H9 (cell line): ENCODE measurements at regions not wholly inside any gene's neighbourhood (a gene's known extent, or its start where the extent isn't known, plus 50 kb on each side); places are given as distances from the start of the nearest gene placed in this dataset.

Experiments used
- DNase-seq: peaks from one replicate; pipeline ENCODE4 v3.0.0-alpha.2; 2017
- H2AFZ ChIP-seq: one replicate; pipeline ENCODE4 v1.6.1; 2013; ENCODE audit warnings: mild to moderate bottlenecking, low read length, control low read depth, moderate library complexity
- H2AK5ac ChIP-seq: 2 replicates; pipeline ENCODE4 v1.6.1; 2013; ENCODE audit warnings: low read length, control low read depth, mixed read lengths; ENCODE audit not compliant: insufficient read length
- H2BK120ac ChIP-seq: one replicate; pipeline ENCODE4 v1.6.1; 2013; ENCODE audit warnings: low read depth, mild to moderate bottlenecking, low read length, control low read depth, inconsistent platforms; ENCODE audit not compliant: poor library complexity, severe bottlenecking
- H2BK12ac ChIP-seq: 2 replicates; pipeline ENCODE4 v1.6.1; 2013; ENCODE audit warnings: low read length, control low read depth, mixed read lengths, low read depth; ENCODE audit not compliant: insufficient read length
- H2BK15ac ChIP-seq: 2 replicates; pipeline ENCODE4 v1.6.1; 2013; ENCODE audit warnings: low read depth, low read length, control low read depth
- H2BK20ac ChIP-seq: one replicate; pipeline ENCODE4 v1.6.1; 2013; ENCODE audit warnings: low read depth, mild to moderate bottlenecking, low read length, control low read depth, inconsistent platforms; ENCODE audit not compliant: poor library complexity, severe bottlenecking
- H2BK5ac ChIP-seq: 2 replicates; pipeline ENCODE4 v1.6.1; 2013; ENCODE audit warnings: low read length, control low read depth, mixed read lengths; ENCODE audit not compliant: insufficient read length
- H3K14ac ChIP-seq: 2 replicates; pipeline ENCODE4 v1.6.1; 2013; ENCODE audit warnings: low read length, control low read depth; ENCODE audit not compliant: insufficient read depth
- H3K18ac ChIP-seq: 2 replicates; pipeline ENCODE4 v1.6.1; 2013; ENCODE audit warnings: low read depth, mild to moderate bottlenecking, mixed read lengths, low read length, control low read depth; ENCODE audit not compliant: insufficient read length
- H3K23ac ChIP-seq: 2 replicates; pipeline ENCODE4 v1.6.1; 2013; ENCODE audit warnings: low read length, control low read depth, mixed read lengths, low read depth; ENCODE audit not compliant: insufficient read length
- H3K23me2 ChIP-seq: 2 replicates; pipeline ENCODE4 v1.6.1; 2013; ENCODE audit warnings: low read depth, mild to moderate bottlenecking, mixed read lengths, low read length, control low read depth; ENCODE audit not compliant: insufficient read length, poor library complexity, severe bottlenecking
- H3K27ac ChIP-seq: 2 replicates; pipeline ENCODE4 v1.5.1; 2013; ENCODE audit warnings: low read length, control low read depth, mixed read lengths, low read depth; ENCODE audit not compliant: insufficient read length
- H3K27me3 ChIP-seq: 2 replicates; pipeline ENCODE4 v1.6.1; 2013; ENCODE audit warnings: low read length, control low read depth, inconsistent platforms; ENCODE audit not compliant: insufficient read depth
- H3K4ac ChIP-seq: 2 replicates; pipeline ENCODE4 v1.6.1; 2013; ENCODE audit warnings: low read depth, mild to moderate bottlenecking, control low read depth, inconsistent platforms, low read length, moderate library complexity
- H3K4me1 ChIP-seq: 2 replicates; pipeline ENCODE4 v1.6.1; 2013; ENCODE audit warnings: low read length, control low read depth, inconsistent platforms; ENCODE audit not compliant: insufficient read depth
- H3K4me2 ChIP-seq: 2 replicates; pipeline ENCODE4 v1.6.1; 2013; ENCODE audit warnings: low read length, control low read depth, mixed read lengths; ENCODE audit not compliant: insufficient read length, insufficient read depth
- H3K56ac ChIP-seq: 2 replicates; pipeline ENCODE4 v1.6.1; 2013; ENCODE audit warnings: low read depth, mild to moderate bottlenecking, mixed read lengths, low read length, control low read depth; ENCODE audit not compliant: insufficient read length
- H3K79me1 ChIP-seq: 2 replicates; pipeline ENCODE4 v1.6.1; 2013; ENCODE audit warnings: low read depth, mild to moderate bottlenecking, moderate library complexity, low read length, control low read depth, inconsistent platforms; ENCODE audit not compliant: insufficient read depth, poor library complexity, severe bottlenecking
- H3K79me2 ChIP-seq: 2 replicates; pipeline ENCODE4 v1.6.1; 2013; ENCODE audit warnings: low read length, control low read depth, inconsistent platforms; ENCODE audit not compliant: insufficient read depth
- H3K9ac ChIP-seq: 2 replicates; pipeline ENCODE4 v1.6.1; 2013; ENCODE audit warnings: low read length, control low read depth, mixed read lengths; ENCODE audit not compliant: insufficient read length; ENCODE audit errors: extremely low read depth
- H3K9me3 ChIP-seq: one replicate; pipeline ENCODE4 v1.6.1; 2013; ENCODE audit warnings: low read depth, low read length, inconsistent platforms; ENCODE audit not compliant: control insufficient read depth
- H3T11ph ChIP-seq: one replicate; pipeline ENCODE4 v1.6.1; 2013; ENCODE audit warnings: mild to moderate bottlenecking, low read length, control low read depth, inconsistent platforms
- H4K20me1 ChIP-seq: one replicate; pipeline ENCODE4 v1.6.1; 2013; ENCODE audit not compliant: control insufficient read depth, insufficient read length, insufficient read depth
- H4K5ac ChIP-seq: 2 replicates; pipeline ENCODE4 v1.6.1; 2013; ENCODE audit warnings: low read depth, mild to moderate bottlenecking, mixed read lengths, low read length, control low read depth; ENCODE audit not compliant: insufficient read length
- H4K8ac ChIP-seq: replicated peaks from 2 replicates; pipeline ENCODE4 v1.6.1; 2013; ENCODE audit warnings: low read length, control low read depth, mixed read lengths, low read depth; ENCODE audit not compliant: insufficient read length
- H4K91ac ChIP-seq: 2 replicates; pipeline ENCODE4 v1.6.1; 2013; ENCODE audit warnings: low read depth, mild to moderate bottlenecking, moderate library complexity, mixed read lengths, low read length, control low read depth; ENCODE audit not compliant: insufficient read length
- H3K27ac Mint-ChIP-seq, 3 experiments: 2 replicates in 2 of 3; 3 replicates in 1 of 3; pipeline ENCODE4 v1.8.0; 2020 to 2021; ENCODE audit warnings: mixed read lengths in 3 of 3, mild to moderate bottlenecking in 1 of 3, moderate library complexity in 1 of 3
- H3K27me3 Mint-ChIP-seq: 2 replicates; pipeline ENCODE4 v1.8.0; 2021; ENCODE audit warnings: low read depth, mild to moderate bottlenecking, moderate library complexity, mixed read lengths
- H3K36me3 Mint-ChIP-seq, 3 experiments: 2 replicates in 2 of 3; 3 replicates in 1 of 3; pipeline ENCODE4 v1.8.0; 2020 to 2021; ENCODE audit warnings: low read depth in 3 of 3, mixed read lengths in 3 of 3; ENCODE audit not compliant: insufficient read depth in 1 of 3
- H3K4me1 Mint-ChIP-seq, 2 experiments: 2 replicates each; pipeline ENCODE4 v1.8.0; 2020; ENCODE audit warnings: mixed read lengths in 2 of 2
- H3K4me3 Mint-ChIP-seq, 2 experiments: 2 replicates in 1 of 2; 3 replicates in 1 of 2; pipeline ENCODE4 v1.8.0; 2020 to 2021; ENCODE audit warnings: mild to moderate bottlenecking in 2 of 2, mixed read lengths in 2 of 2, moderate library complexity in 1 of 2
- H3K9me3 Mint-ChIP-seq, 2 experiments: 2 replicates in 1 of 2; 3 replicates in 1 of 2; pipeline ENCODE4 v1.8.0; 2020; ENCODE audit warnings: mild to moderate bottlenecking in 2 of 2, mixed read lengths in 2 of 2, moderate library complexity in 1 of 2
- CTCF ChIP-seq: fragments of 200-600 bp; sonication (generic); conservative IDR thresholded peaks from 3 replicates; pipeline ENCODE4 v1.8.0; 2021; ENCODE audit warnings: antibody characterized with exemption, mild to moderate bottlenecking
- WGBS: extraction: QIAGEN DNeasy Blood & Tissue Kit; methylation state at CpG from one replicate; pipeline ENCODE4 v1.1.7; 2013; ENCODE audit warnings: missing lambda C conversion rate, low lambda C conversion rate, mixed read lengths; ENCODE audit not compliant: insufficient read length; ENCODE audit errors: extremely low coverage; 5-methylcytosine and 5-hydroxymethylcytosine counted together

DNA sequence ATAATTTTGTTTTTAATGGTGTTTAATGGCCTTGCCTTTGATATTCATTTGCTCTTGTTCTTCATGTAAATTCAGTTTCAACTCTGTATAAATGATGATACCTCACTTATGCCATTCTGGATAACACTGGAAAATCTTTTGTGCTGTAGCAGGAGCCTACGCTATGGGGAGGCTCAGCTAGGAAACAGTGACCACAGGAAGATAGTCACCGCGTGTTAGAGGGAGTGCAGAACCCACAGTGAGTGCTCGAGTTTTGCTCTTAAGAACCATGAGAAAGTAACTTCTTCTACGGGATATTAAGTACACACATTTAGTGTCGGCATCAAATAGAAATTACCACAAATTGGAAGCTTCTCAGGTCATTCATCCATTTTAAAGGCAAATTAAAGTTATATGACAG is 143.9 kb downstream of the IRX2 start:
- Histone ChIP-seq H3K18ac (no peak overlapping the region), H2BK15ac (no peak overlapping the region), H4K91ac (no peak overlapping the region), H3K9ac (no peak overlapping the region), H2BK120ac (no peak overlapping the region), H4K20me1 (no peaks in the 10 kb centered on the region), H3K9me3 (no peaks in the 10 kb centered on the region), H3K27ac (no peak overlapping the region), H2AK5ac (no peak overlapping the region), H3K4me1 (no peaks in the 10 kb centered on the region), H3K79me2 (no peaks in the 10 kb centered on the region), H4K8ac (no peak overlapping the region), H3K23ac (no peak overlapping the region), H3K27me3 (no peaks in the 10 kb centered on the region), H3K4ac (no peak overlapping the region), H3K14ac (no peak overlapping the region), H2BK12ac (no peak overlapping the region), H3K79me1 (no peaks in the 10 kb centered on the region), H2AFZ (no peak overlapping the region), H3K4me2 (no peak overlapping the region), H2BK20ac (no peak overlapping the region), H3K23me2 (no peaks in the 10 kb centered on the region), H2BK5ac (no peak overlapping the region), H3T11ph (no peak overlapping the region), H4K5ac (no peak overlapping the region), H3K56ac (no peak overlapping the region)
- WGBS: no CpG with 5 or more reads among the region's 6 CpGs
- Mint-ChIP-seq H3K36me3 (no peaks in the 10 kb centered on the region; a peak in 1 of 7 replicates), H3K4me1 (peaks cover 8% of the 10 kb centered on the region in 2 experiments; a peak in 2 of 4 replicates), H3K27me3 (no peaks in the 10 kb centered on the region; the same call in none of the 2 replicates), H3K9me3 (no peaks in the 10 kb centered on the region), H3K4me3 (no peak overlapping the region), H3K27ac (no peak overlapping the region)
- no peak for DNase-seq
- no peak for TF ChIP-seq CTCF
